Mucosa of descending colon (tissue), 3 donors: ENCODE measurements at regions not wholly inside any gene's neighbourhood (a gene's known extent, or its start where the extent isn't known, plus 50 kb on each side); places are given as distances from the start of the nearest gene placed in this dataset.

Source experiments
- ATAC-seq: fragments of 200-7000 bp; cut with Tn5 transposase; one replicate; pipeline ENCODE4 v1.9.1; 2020; ENCODE audit warnings: mild to moderate bottlenecking, moderate library complexity
- DNase-seq, 3 donors: peaks; one replicate each; pipeline ENCODE4 v3.0.0-alpha.2; 2020
- H3K36me3 ChIP-seq: fragments of 200-600 bp; one replicate; pipeline ENCODE4 v1.8.0; 2021; ENCODE audit warnings: low read depth, mild to moderate bottlenecking
- H3K4me1 ChIP-seq: fragments of 200-600 bp; one replicate; pipeline ENCODE4 v1.8.0; 2021; ENCODE audit warnings: low read depth, mild to moderate bottlenecking
- H3K4me3 ChIP-seq: fragments of 200-600 bp; one replicate; pipeline ENCODE4 v1.8.0; 2021; ENCODE audit warnings: mild to moderate bottlenecking
- H3K9me3 ChIP-seq: fragments of 200-600 bp; one replicate; pipeline ENCODE4 v1.8.0; 2021; ENCODE audit warnings: mild to moderate bottlenecking
- intact Hi-C, 2 donors: fragments of 100-400 bp; cut with DNase I in 1 of 2; cut with micrococcal nuclease in 1 of 2; formaldehyde crosslinking; loops; one replicate each; pipeline versions ENCODE4 v1.11.0 to v1.11.1; 2022; cut with DNase I, micrococcal nuclease
- TF ChIP-seq, protein P1 (sequence below): fragments of 200-600 bp; IDR thresholded peaks from one replicate; pipeline ENCODE4 v1.8.0; 2022; ENCODE audit warnings: antibody characterized with exemption, mild to moderate bottlenecking
- donor health status: DM: no; HTN: no; CAD: no; lungs with moderate emphysema.
- donor health status: DM: no; HTN: no; CAD: no.
- donor health status: DM: no; HTN: yes; CAD: no.

DNA sequence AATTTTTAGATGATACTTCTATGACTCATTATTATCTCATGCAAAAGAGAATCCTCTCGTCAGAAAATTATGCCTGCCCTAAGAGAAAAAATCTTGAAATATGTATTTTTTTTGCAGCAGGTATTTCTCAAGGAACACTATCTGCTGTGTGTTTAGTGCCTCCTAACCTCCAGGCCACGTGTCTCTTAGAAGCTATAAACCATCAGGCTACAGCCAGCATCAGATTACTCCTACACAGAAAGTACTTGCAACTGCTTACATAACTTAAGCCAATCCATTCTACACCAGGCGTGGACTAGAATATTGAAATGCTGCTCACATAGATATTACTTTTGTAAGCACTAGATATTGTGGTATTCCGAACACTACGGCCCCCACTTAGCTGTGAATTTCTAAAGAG lies 933.4 kb downstream of the PLA2G4A start:
- DNase-seq (no peak), ATAC-seq (no peak)
- H3K4me1 ChIP-seq: no peaks in the 10 kb centered on the region
- TF ChIP-seq, protein P1, sequence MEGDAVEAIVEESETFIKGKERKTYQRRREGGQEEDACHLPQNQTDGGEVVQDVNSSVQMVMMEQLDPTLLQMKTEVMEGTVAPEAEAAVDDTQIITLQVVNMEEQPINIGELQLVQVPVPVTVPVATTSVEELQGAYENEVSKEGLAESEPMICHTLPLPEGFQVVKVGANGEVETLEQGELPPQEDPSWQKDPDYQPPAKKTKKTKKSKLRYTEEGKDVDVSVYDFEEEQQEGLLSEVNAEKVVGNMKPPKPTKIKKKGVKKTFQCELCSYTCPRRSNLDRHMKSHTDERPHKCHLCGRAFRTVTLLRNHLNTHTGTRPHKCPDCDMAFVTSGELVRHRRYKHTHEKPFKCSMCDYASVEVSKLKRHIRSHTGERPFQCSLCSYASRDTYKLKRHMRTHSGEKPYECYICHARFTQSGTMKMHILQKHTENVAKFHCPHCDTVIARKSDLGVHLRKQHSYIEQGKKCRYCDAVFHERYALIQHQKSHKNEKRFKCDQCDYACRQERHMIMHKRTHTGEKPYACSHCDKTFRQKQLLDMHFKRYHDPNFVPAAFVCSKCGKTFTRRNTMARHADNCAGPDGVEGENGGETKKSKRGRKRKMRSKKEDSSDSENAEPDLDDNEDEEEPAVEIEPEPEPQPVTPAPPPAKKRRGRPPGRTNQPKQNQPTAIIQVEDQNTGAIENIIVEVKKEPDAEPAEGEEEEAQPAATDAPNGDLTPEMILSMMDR: no peak
- H3K9me3 ChIP-seq: peaks cover 3% of the 10 kb centered on the region
- intact Hi-C loops: no loop called here
- H3K36me3 ChIP-seq: no peaks in the 10 kb centered on the region
- H3K4me3 ChIP-seq: no peak overlapping the region

DNA sequence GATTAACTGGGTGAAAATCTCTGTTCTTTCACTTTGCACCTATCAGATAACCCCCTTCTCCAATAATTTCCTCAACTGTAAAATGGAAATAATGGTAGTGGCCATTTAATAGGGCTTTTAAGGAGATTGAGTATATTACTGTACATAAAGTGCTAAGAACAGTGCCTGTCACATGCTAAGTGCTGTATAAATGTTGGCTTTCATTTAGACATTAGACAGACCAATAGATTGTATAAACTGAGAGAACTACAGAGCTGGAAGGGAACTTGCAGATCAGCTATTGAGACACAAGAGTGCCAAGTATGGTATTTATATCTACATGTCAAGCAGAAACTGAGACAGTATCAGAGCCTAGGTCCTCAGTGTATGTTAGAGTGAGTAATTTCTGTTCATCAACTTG lies 934.7 kb downstream of the PLA2G4A start:
- TF ChIP-seq, protein P1: no peak
- ATAC-seq: no peak
- peaks cover 7% of the 10 kb centered on the region for H3K9me3 ChIP-seq

DNA sequence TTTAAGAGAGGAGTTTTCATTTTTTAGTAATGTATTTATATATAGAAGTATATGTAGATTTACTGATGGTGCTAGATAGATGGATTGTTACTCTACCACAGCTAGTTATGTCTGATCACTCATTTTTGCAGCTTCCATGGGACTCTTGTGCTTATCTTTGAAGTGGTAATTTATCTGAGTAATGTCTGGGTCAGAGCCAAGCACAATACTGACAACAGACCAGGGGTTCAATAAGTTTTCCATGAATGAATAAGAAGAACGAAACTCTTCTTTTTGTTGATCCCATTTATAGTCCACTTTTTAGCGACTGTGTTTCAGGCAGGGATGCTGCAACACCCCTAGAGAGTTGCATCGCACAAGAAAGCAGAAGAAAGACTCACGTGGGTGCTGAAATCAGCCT lies 935.2 kb downstream of the PLA2G4A start:
- Histone ChIP-seq H3K9me3 (peaks cover 7% of the 10 kb centered on the region), H3K4me1 (no peaks in the 10 kb centered on the region), H3K4me3 (no peak overlapping the region), H3K36me3 (no peaks in the 10 kb centered on the region)
- intact Hi-C loops: no loop called here
- DNase-seq (no peak), ATAC-seq (no peak)
- TF ChIP-seq, protein P1: no peak

More for the DNA sequence above, 934.7 kb downstream of the PLA2G4A start:
- no peak for DNase-seq
- intact Hi-C loops: no loop called here
- H3K4me3 ChIP-seq: no peak overlapping the region
- H3K4me1 ChIP-seq: no peaks in the 10 kb centered on the region
- no peaks in the 10 kb centered on the region for H3K36me3 ChIP-seq

- intact Hi-C loops: no loop called here
Observed at GRCh38 chr1:187771396-187771795, 942.6 kb downstream of the PLA2G4A start.

DNA sequence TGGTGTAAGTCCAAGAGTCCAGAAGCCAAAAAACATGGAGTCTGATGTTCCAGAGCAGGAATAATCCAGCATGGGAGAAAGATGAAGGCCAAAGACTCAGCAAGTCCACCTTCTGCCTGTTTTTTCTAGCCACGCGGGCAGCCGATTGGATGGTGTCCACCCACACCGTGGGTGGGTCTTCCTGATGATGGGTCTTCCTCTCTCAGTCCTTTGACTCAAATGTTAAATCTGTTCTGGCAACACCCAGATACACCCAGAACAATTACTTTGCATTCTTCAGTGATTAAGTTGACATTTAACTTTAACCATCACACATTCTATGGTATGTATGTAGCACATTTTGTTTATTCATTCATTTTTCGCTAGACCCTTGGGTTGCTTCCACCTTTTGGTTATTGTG lies 944.4 kb downstream of the PLA2G4A start:
- Histone ChIP-seq H3K9me3 (peaks cover 9% of the 10 kb centered on the region), H3K4me1 (no peaks in the 10 kb centered on the region), H3K4me3 (no peak overlapping the region), H3K36me3 (no peaks in the 10 kb centered on the region)
- DNase-seq (no peak), ATAC-seq (no peak)
- intact Hi-C loops: no loop called here
- TF ChIP-seq, protein P1: no peak

More at GRCh38 chr1:187771396-187771795, 942.6 kb downstream of the PLA2G4A start:
- TF ChIP-seq, protein P1: no peak
- no peaks in the 10 kb centered on the region for H3K4me1 ChIP-seq
- no peak for ATAC-seq
- H3K36me3 ChIP-seq: no peaks in the 10 kb centered on the region
- H3K4me3 ChIP-seq: no peak overlapping the region
- DNase-seq: no peak
- H3K9me3 ChIP-seq: peaks cover 9% of the 10 kb centered on the region

DNA sequence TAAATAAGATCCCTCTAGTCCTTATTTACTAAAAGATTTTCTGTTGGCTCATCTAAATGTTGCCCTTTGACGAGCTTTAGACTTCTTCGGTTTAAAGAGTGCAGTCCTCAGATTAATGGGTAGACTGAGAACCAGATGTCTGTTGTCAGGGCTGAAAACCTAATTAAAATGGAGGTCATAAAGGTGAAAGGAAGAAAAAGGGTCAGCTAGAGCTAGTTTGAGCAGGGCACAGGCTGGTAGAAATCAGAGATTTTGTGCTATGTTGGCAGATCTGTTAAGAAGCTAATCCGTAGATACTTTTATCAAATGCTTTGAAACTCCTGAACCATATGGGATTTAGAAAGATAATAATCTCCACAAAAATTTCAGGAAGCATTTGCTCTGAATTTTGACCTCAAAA lies 959.0 kb downstream of the PLA2G4A start:
- H3K4me1 ChIP-seq: no peaks in the 10 kb centered on the region
- no peak for DNase-seq
- TF ChIP-seq, protein P1: no peak
- intact Hi-C loops: no loop called here
- no peak for ATAC-seq
- H3K36me3 ChIP-seq: no peaks in the 10 kb centered on the region
- no peak overlapping the region for H3K4me3 ChIP-seq
- peaks cover 19% of the 10 kb centered on the region for H3K9me3 ChIP-seq
